ENCODE measurements at regions not wholly inside any gene's neighbourhood (a gene's known extent, or its start where the extent isn't known, plus 50 kb on each side); places are given as distances from the start of the nearest gene placed in this dataset.

DNA sequence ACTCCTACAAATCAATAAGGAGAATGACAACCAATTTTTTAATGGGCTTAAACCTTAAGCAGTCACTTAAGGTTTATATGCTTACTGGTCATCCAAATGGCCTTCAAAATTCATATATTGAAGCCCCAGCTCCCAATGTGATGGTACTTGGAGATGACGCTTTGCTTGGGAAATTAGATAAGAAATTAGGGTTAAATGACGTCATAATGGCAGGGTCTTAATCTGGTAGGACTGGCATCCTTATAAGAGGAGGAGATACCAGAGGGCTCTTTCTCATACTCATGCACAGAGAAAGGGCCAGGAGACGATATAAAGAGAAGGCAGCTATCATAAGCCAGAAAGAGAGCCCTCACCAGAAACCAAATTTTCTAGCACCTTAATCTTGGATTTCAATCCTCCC, 350.8 kb upstream of the NFE2L3 start:
- TF ChIP-seq POLR2A (IDR thresholded peaks at IDR 0.05): no peak
- TF ChIP-seq, protein P1, sequence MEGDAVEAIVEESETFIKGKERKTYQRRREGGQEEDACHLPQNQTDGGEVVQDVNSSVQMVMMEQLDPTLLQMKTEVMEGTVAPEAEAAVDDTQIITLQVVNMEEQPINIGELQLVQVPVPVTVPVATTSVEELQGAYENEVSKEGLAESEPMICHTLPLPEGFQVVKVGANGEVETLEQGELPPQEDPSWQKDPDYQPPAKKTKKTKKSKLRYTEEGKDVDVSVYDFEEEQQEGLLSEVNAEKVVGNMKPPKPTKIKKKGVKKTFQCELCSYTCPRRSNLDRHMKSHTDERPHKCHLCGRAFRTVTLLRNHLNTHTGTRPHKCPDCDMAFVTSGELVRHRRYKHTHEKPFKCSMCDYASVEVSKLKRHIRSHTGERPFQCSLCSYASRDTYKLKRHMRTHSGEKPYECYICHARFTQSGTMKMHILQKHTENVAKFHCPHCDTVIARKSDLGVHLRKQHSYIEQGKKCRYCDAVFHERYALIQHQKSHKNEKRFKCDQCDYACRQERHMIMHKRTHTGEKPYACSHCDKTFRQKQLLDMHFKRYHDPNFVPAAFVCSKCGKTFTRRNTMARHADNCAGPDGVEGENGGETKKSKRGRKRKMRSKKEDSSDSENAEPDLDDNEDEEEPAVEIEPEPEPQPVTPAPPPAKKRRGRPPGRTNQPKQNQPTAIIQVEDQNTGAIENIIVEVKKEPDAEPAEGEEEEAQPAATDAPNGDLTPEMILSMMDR (IDR thresholded peaks at IDR 0.05): no peak
- no peak for TF ChIP-seq EP300 (IDR thresholded peaks at IDR 0.05)
